ENCODE measurements at regions not wholly inside any gene's neighbourhood (a gene's known extent, or its start where the extent isn't known, plus 50 kb on each side); places are given as distances from the start of the nearest gene placed in this dataset.
"Not testable (repeated sequence)": the region's sequence is repeated elsewhere in the genome, so short reads cannot be mapped to it uniquely, and the experiment has no call there.

- DNase-seq (ENCODE audit: low spot score), result no peak
Observed at GRCh38 chr17:16888413-16889087, 83.4 kb downstream of the TNFRSF13B start.

GRCh38 chr17:16887523-16888095 lies 84.3 kb downstream of the TNFRSF13B start:
- DNase-seq (ENCODE audit: low spot score), result no peak

- no peak for DNase-seq (ENCODE audit: low spot score)
Observed at GRCh38 chr17:16886655-16887322, 85.1 kb downstream of the TNFRSF13B start.

DNA sequence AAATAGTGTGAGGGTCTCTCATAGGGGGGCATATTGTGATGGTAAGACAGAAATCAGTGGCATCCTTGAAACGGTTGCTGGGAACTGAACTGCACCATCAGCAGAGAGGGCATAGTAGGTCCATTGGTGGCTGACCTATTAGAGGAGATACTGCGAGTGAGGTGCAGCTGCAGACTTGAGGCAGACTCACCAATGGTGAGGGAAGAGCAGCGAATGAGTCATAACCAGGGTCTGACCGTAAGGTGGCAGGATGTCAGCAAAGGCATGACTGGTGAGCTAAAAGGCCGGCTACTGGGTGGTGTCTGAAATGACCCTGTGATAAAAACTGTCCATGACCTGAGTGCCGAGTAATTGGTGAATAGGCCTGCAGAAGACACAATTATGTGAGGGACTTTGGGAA lies 86.7 kb downstream of the TNFRSF13B start:
- DNase-seq (ENCODE audit: low spot score), result not testable (repeated sequence)

GRCh38 chr17:16882926-16883265 lies 89.0 kb downstream of the TNFRSF13B start:
- DNase-seq (ENCODE audit: low spot score), result not testable (repeated sequence)

- no peak for DNase-seq (ENCODE audit: low spot score)
Observed at GRCh38 chr17:16882243-16882925, 89.5 kb downstream of the TNFRSF13B start.

DNA sequence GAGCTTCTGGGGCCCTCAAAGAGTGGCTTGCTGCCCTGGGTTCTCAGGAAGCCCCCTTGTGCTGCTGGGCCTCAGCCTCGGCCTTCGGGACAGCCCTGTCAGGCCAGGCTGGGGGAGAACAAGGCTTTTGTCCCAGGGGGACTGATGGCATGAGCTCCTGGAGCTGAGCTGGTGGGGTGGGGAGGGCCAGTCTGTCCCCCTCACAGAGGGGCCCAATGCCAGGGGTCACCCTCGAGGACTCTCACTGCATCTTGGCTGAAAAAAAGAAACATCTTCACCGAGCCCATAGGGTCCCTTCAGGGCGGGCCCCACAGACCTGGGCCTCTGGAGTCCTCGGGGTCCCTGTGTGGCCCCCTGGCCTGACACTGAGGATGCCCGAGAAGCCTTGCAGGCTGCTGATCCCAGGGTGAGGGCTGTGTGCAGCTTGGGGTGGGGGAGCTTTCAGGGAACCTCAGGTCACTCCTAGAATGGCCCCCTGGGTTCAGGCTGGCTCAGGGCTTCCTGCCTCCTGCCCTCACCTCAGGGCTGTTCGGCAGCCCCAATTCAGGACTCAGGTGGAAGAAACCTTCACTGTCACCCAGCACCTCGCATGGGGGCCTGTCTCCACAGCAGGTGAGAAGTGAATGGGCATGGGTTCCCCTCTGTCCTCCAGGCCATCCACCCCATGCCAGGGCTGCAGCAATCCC lies 90.5 kb downstream of the TNFRSF13B start:
- no peak for DNase-seq (ENCODE audit: low spot score)

GRCh38 chr17:16880843-16881230 lies 91.1 kb downstream of the TNFRSF13B start:
- DNase-seq (ENCODE audit: low spot score), result no peak

DNA sequence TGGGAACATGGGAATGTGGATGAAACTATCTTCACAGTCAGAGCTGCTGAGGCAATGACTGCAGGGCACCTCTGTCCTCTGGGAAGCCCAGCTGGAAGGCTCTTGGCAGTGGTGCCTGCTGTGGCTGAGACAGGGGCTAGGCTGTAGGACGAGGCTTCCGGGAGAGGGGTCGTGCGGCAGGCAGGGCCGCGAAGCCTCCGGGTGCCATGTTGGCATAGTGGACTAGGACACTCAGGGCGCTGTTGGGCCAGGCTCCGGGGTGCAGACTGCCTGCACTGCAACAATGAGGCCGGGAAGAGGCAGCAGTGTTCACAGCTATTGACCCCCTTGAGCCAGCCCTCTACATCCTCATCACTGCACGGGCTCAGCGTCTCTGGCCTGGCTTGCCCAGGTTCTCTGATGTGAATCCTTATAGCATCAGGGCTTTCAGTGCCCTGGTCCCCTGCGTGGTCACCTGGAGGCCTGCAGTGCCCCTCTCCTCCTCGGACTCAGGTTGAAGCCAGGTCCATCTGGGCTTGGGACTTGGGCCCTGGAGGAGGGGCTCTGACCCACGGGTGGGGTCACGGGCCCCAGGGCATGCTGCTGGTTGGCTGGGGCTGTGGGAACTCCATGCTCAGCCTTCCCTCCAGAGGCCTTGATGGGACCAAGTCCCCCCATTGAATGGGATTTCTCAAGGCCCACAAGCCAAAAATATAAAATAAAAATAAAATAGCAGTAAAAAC lies 91.6 kb downstream of the TNFRSF13B start:
- DNase-seq (ENCODE audit: low spot score), result no peak

GRCh38 chr17:16879686-16880085 lies 92.2 kb downstream of the TNFRSF13B start:
- DNase-seq (ENCODE audit: low spot score), result no peak

DNA sequence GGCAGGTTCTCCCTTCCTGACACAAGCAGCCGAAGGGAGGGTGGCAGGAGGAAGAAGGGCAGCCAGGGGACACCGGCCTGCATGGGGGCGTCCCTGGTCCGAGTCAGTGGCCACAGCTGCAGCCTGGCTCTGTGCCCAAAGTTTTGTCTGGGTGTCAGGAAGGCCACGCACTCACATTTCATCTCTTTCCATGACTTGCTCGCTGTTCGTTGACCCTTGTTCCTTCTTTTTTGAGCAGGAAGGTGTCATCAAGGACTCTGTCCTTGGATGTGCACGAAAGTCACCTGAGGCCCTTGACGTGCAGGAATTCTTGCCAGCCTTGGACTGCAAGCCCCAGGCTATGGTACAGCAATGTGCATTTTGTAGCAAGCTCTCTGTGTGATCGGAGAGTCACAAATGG lies 93.3 kb downstream of the TNFRSF13B start:
- DNase-seq (ENCODE audit: low spot score), result no peak

- no peak for DNase-seq (ENCODE audit: low spot score)
Observed at GRCh38 chr17:16878084-16878483, 93.8 kb downstream of the TNFRSF13B start.

DNA sequence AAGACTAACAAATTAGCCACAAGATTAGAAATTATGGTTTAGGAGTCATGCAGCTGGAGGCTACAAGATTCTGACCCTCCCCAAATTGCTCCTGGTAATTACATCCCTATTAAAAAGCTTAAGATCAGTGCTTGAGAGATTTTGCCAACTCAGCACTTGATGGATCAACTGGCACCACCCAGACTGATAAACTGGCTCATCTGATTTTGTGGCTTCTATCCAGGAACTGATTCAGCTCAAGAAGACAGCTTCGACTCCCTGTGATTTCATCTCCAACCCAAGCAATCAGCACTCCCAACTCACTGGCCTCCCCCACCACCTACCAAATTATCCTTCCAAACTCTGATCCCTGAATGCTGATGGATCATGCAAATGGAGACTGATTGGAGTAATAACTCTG lies 94.8 kb downstream of the TNFRSF13B start:
- DNase-seq (ENCODE audit: low spot score), result no peak

GRCh38 chr17:16875662-16876061 lies 96.3 kb downstream of the TNFRSF13B start:
- no peak for DNase-seq (ENCODE audit: low spot score)

GRCh38 chr17:16874216-16874615 lies 97.7 kb downstream of the TNFRSF13B start:
- DNase-seq (ENCODE audit: low spot score), result not testable (repeated sequence)

DNA sequence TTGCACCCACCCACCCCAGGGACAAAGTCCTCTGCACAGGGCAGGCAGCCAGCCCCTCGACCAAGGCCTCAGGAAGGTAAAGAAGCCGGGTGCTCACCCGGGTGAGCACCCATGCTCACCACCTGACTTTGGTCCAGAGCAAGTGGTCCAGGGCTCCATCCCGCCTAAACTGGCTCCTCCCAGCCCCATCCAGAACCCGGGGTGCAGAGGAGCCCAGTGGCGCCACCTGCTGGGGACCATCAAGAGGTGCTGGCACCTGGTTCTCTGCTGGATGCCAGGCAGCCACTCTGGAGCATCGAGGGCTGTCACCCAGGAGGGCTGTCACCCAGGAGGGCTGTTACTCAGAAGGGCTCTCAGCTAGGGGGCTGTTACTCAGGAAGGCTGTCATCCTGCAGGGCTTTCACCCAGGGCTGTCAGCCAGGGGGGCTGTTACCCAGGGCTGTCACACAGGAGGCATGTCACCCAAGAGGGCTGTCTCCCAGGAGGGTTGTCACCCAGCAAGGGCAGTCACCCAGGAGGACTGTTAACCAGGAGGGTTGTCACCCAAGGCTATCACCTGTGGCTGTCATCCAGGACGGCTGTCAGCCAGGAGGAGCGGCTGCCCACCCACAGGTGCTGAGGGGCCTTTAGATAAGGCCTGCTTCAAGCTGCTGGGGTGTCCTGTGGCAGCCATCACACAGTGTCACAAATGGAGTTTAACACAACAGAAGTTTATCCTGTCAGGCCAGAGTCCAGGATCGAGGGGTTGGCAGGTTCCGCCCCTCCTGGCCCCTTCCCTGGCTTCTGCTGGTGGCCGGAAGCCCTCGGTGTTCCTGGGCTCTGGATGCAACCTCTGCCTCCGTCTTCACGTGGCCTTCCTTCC lies 98.5 kb downstream of the TNFRSF13B start:
- DNase-seq (ENCODE audit: low spot score), result peak; percentile 44

GRCh38 chr17:16872351-16873173 lies 99.4 kb downstream of the TNFRSF13B start:
- no peak for DNase-seq (ENCODE audit: low spot score)

- not testable (repeated sequence) for DNase-seq (ENCODE audit: low spot score)
Observed at GRCh38 chr17:16871446-16872190, 100.3 kb downstream of the TNFRSF13B start.

Measured in LoVo (cell line).